HCT116 (cell line): ENCODE measurements at regions not wholly inside any gene's neighbourhood (a gene's known extent, or its start where the extent isn't known, plus 50 kb on each side); places are given as distances from the start of the nearest gene placed in this dataset.

Source experiments
- ATAC-seq: fragments of 200-7000 bp; cut with Tn5 transposase; 2 replicates; pipeline ENCODE4 v1.9.1; 2020; ENCODE audit warnings: mild to moderate bottlenecking, moderate library complexity
- BruUV-seq: library from RNA; stranded (reverse); fragments of 400-500 nt; replicated peaks from 2 replicates; lab custom pipeline; 2021; lab: Mats Ljungman, UMichigan
- CTCF ChIA-PET: fragments of 300-600 bp; sonication (Branson Sonifier 250); formaldehyde crosslinking; loops from one replicate; lab custom pipeline; 2021; ENCODE audit warnings: antibody characterized with exemption; lab: Charles Lee
- POLR2A ChIA-PET: fragments of 300-600, 350-600 bp; sonication (Branson Sonifier 250); formaldehyde crosslinking; loops from one replicate; lab custom pipeline; 2021; ENCODE audit warnings: antibody characterized with exemption; lab: Charles Lee
- RAD21 ChIA-PET, 2 experiments: fragments of 300-600 bp; sonication (Branson Sonifier 250); formaldehyde crosslinking; loops; one replicate each; lab custom pipeline; 2023; ENCODE audit warnings: low total read pairs in 2 of 2; ENCODE audit not compliant: uncharacterized antibody in 2 of 2, unreplicated experiment in 2 of 2, low non-redundant PET in 1 of 2; lab: Charles Lee
- DNase-seq: peaks from one replicate; pipeline ENCODE4 v3.0.0-alpha.2; 2010; ENCODE audit warnings: low read depth, low spot score
- H2AFZ ChIP-seq: fragments of 200-600 bp; shearing (Covaris generic), sonication (generic); 2 replicates; pipeline ENCODE4 v1.6.1; 2017; ENCODE audit warnings: low read depth, mixed run types, mixed read lengths, antibody characterized with exemption, low read length; ENCODE audit not compliant: poor library complexity, severe bottlenecking
- H3K27ac ChIP-seq: 2 replicates; pipeline ENCODE4 v1.5.1; 2012; ENCODE audit warnings: low read depth, low read length
- H3K27me3 ChIP-seq: fragments of 200-600 bp; sonication (generic); 2 replicates; pipeline ENCODE4 v1.6.1; 2016; ENCODE audit warnings: mixed run types, low read length, mixed read lengths; ENCODE audit not compliant: insufficient read depth
- H3K36me3 ChIP-seq, 2 experiments: fragments of 200-500 bp in 1 of 2; fragments of 200-600 bp in 1 of 2; sonication (Bioruptor generic) in 1 of 2; sonication (generic) in 1 of 2; 2 replicates each; pipeline versions ENCODE4 v1.5.1 to v1.6.1; 2014 to 2016; ENCODE audit warnings: low read length in 2 of 2, inconsistent platforms in 1 of 2, mixed read lengths in 1 of 2, mixed run types in 1 of 2; ENCODE audit not compliant: insufficient read depth in 2 of 2, control insufficient read depth in 1 of 2
- H3K4me1 ChIP-seq, 2 experiments: fragments of 200-600 bp in 1 of 2; sonication (generic) in 1 of 2; 2 replicates each; pipeline versions ENCODE4 v1.5.1 to v1.6.1; 2012 to 2017; ENCODE audit warnings: low read length in 2 of 2, inconsistent platforms in 1 of 2, mild to moderate bottlenecking in 1 of 2, mixed read lengths in 1 of 2, mixed run types in 1 of 2, moderate library complexity in 1 of 2; ENCODE audit not compliant: insufficient read depth in 2 of 2, control insufficient read depth in 1 of 2
- H3K4me2 ChIP-seq: fragments of 200-600 bp; sonication (generic); 2 replicates; pipeline ENCODE4 v1.6.1; 2017; ENCODE audit warnings: mixed run types, low read length, mixed read lengths
- H3K4me3 ChIP-seq, 2 experiments: fragments of 200-600 bp in 1 of 2; sonication (generic) in 1 of 2; replicated peaks in 1 of 2; 2 replicates each; pipeline ENCODE4 v1.5.1; 2011 to 2016; ENCODE audit warnings: low read length in 2 of 2, control low read depth in 1 of 2, low read depth in 1 of 2, mild to moderate bottlenecking in 1 of 2, mixed read lengths in 1 of 2, mixed run types in 1 of 2
- H3K79me2 ChIP-seq: fragments of 200-600 bp; sonication (generic); 2 replicates; pipeline ENCODE4 v1.6.1; 2017; ENCODE audit warnings: mild to moderate bottlenecking, mixed run types, low read length, moderate library complexity, mixed read lengths; ENCODE audit not compliant: insufficient read depth
- H3K9ac ChIP-seq: fragments of 200-600 bp; sonication (generic); 2 replicates; pipeline ENCODE4 v1.6.1; 2016; ENCODE audit warnings: low read length, mixed read lengths
- H3K9me2 ChIP-seq: fragments of 200-600 bp; sonication (generic), shearing (Covaris generic); 2 replicates; pipeline ENCODE4 v1.6.1; 2017; ENCODE audit warnings: mixed run types, mild to moderate bottlenecking, moderate library complexity; ENCODE audit not compliant: insufficient read depth
- H3K9me3 ChIP-seq, 2 experiments: fragments of 200-500 bp in 1 of 2; fragments of 200-600 bp in 1 of 2; sonication (Bioruptor generic) in 1 of 2; sonication (generic) in 1 of 2; 2 replicates each; pipeline ENCODE4 v1.6.1; 2014 to 2017; ENCODE audit warnings: low read length in 2 of 2, mixed read lengths in 2 of 2, inconsistent platforms in 1 of 2, low read depth in 1 of 2, mild to moderate bottlenecking in 1 of 2, mixed run types in 1 of 2, moderate library complexity in 1 of 2; ENCODE audit not compliant: control insufficient read depth in 1 of 2, insufficient read depth in 1 of 2
- H4K20me1 ChIP-seq: fragments of 200-600 bp; sonication (generic), shearing (Covaris generic); 2 replicates; pipeline ENCODE4 v1.6.1; 2017; ENCODE audit warnings: mixed run types, mild to moderate bottlenecking, moderate library complexity; ENCODE audit not compliant: insufficient read depth
- ATF3 ChIP-seq: IDR thresholded peaks from 2 replicates; pipeline ENCODE4 v1.6.1; 2012
- CBX3 ChIP-seq: IDR thresholded peaks from 2 replicates; pipeline ENCODE4 v1.6.1; 2012; ENCODE audit warnings: low read depth
- CEBPB ChIP-seq: IDR thresholded peaks from 2 replicates; pipeline ENCODE4 v1.6.1; 2012; ENCODE audit warnings: low read depth
- ELF1 ChIP-seq: IDR thresholded peaks from 2 replicates; pipeline ENCODE4 v1.6.1; 2012; ENCODE audit warnings: low read depth, borderline replicate concordance
- EZH2 ChIP-seq: fragments of 200-600 bp; sonication (generic); IDR thresholded peaks from 2 replicates; pipeline ENCODE4 v1.6.1; 2017; ENCODE audit warnings: antibody characterized with exemption, mixed run types
- MAX ChIP-seq: IDR thresholded peaks from 2 replicates; pipeline ENCODE4 v1.6.1; 2012
- POLR2AphosphoS5 ChIP-seq: IDR thresholded peaks from 2 replicates; pipeline ENCODE4 v1.6.1; 2011; ENCODE audit warnings: mild to moderate bottlenecking, low read depth, low read length, moderate library complexity
- RAD21 ChIP-seq: IDR thresholded peaks from 2 replicates; pipeline ENCODE4 v1.6.1; 2012; ENCODE audit warnings: low read depth, mild to moderate bottlenecking
- SIN3A ChIP-seq: IDR thresholded peaks from 2 replicates; pipeline ENCODE4 v1.6.1; 2012; ENCODE audit warnings: low read depth
- SRF ChIP-seq: IDR thresholded peaks from 2 replicates; pipeline ENCODE4 v1.6.1; 2012; ENCODE audit warnings: low read depth
- TCF7L2 ChIP-seq: IDR thresholded peaks from 2 replicates; pipeline ENCODE4 v1.7.0; 2011; ENCODE audit warnings: borderline replicate concordance, inconsistent platforms; ENCODE audit not compliant: insufficient read depth, insufficient read length; ENCODE audit errors: extremely low read depth
- ZFX ChIP-seq: fragments of 450-650 bp; IDR thresholded peaks from 2 replicates; pipeline ENCODE4 v1.6.1; 2017
- ZNF274 ChIP-seq: fragments of 200-500 bp; sonication (Bioruptor generic); IDR thresholded peaks from 2 replicates; pipeline ENCODE4 v1.6.1; 2014; ENCODE audit warnings: mild to moderate bottlenecking, low read depth, low read length, inconsistent platforms
- intact Hi-C: fragments of 100-400 bp; cut with micrococcal nuclease; formaldehyde crosslinking; loops from 2 replicates; pipeline ENCODE4 v1.10.0; 2022
- TF ChIP-seq, protein P1 (sequence below): IDR thresholded peaks from 2 replicates; pipeline ENCODE4 v1.6.1; 2012; ENCODE audit warnings: low read depth
- TF ChIP-seq, protein P2 (sequence below), 3 experiments: fragments of 200-600 bp in 1 of 3; sonication (generic) in 1 of 3; IDR thresholded peaks in 2 of 3; conservative IDR thresholded peaks in 1 of 3; 2 replicates each; pipeline ENCODE4 v1.5.1; 2012 to 2017; ENCODE audit warnings: low read depth in 2 of 3, low read length in 2 of 3, antibody characterized with exemption in 1 of 3, borderline replicate concordance in 1 of 3, control low read depth in 1 of 3, mild to moderate bottlenecking in 1 of 3, mixed read lengths in 1 of 3, mixed run types in 1 of 3, moderate library complexity in 1 of 3; ENCODE audit not compliant: insufficient read depth in 1 of 3

- no peaks in the 10 kb centered on the region for H4K20me1 ChIP-seq
- no peak overlapping the region for H3K27ac ChIP-seq
- H3K9ac ChIP-seq, result no peak overlapping the region
- DNase-seq (no peak), ATAC-seq (no peak)
- H2AFZ ChIP-seq, result no peak overlapping the region
- no peak overlapping the region for H3K4me3 ChIP-seq
- ChIA-PET CTCF (no interaction called here), POLR2A (no interaction called here), RAD21 (no interaction called here)
- intact Hi-C loops, result no loop called here
- H3K79me2 ChIP-seq, result no peaks in the 10 kb centered on the region
- TF ChIP-seq CBX3, result no peak
- TF ChIP-seq SIN3A, result no peak
- TF ChIP-seq ZNF274, result no peak
- TF ChIP-seq CEBPB, result no peak
- TF ChIP-seq SRF, result no peak
- no peak for TF ChIP-seq TCF7L2
- no peak for TF ChIP-seq MAX
- TF ChIP-seq ZFX, result no peak
- no peak for TF ChIP-seq RAD21
- TF ChIP-seq, protein P1, sequence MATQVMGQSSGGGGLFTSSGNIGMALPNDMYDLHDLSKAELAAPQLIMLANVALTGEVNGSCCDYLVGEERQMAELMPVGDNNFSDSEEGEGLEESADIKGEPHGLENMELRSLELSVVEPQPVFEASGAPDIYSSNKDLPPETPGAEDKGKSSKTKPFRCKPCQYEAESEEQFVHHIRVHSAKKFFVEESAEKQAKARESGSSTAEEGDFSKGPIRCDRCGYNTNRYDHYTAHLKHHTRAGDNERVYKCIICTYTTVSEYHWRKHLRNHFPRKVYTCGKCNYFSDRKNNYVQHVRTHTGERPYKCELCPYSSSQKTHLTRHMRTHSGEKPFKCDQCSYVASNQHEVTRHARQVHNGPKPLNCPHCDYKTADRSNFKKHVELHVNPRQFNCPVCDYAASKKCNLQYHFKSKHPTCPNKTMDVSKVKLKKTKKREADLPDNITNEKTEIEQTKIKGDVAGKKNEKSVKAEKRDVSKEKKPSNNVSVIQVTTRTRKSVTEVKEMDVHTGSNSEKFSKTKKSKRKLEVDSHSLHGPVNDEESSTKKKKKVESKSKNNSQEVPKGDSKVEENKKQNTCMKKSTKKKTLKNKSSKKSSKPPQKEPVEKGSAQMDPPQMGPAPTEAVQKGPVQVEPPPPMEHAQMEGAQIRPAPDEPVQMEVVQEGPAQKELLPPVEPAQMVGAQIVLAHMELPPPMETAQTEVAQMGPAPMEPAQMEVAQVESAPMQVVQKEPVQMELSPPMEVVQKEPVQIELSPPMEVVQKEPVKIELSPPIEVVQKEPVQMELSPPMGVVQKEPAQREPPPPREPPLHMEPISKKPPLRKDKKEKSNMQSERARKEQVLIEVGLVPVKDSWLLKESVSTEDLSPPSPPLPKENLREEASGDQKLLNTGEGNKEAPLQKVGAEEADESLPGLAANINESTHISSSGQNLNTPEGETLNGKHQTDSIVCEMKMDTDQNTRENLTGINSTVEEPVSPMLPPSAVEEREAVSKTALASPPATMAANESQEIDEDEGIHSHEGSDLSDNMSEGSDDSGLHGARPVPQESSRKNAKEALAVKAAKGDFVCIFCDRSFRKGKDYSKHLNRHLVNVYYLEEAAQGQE, result no peak
- TF ChIP-seq ELF1, result no peak
- no peak for TF ChIP-seq ATF3
- TF ChIP-seq EZH2, result no peak
- TF ChIP-seq POLR2AphosphoS5, result no peak
- TF ChIP-seq, protein P2, sequence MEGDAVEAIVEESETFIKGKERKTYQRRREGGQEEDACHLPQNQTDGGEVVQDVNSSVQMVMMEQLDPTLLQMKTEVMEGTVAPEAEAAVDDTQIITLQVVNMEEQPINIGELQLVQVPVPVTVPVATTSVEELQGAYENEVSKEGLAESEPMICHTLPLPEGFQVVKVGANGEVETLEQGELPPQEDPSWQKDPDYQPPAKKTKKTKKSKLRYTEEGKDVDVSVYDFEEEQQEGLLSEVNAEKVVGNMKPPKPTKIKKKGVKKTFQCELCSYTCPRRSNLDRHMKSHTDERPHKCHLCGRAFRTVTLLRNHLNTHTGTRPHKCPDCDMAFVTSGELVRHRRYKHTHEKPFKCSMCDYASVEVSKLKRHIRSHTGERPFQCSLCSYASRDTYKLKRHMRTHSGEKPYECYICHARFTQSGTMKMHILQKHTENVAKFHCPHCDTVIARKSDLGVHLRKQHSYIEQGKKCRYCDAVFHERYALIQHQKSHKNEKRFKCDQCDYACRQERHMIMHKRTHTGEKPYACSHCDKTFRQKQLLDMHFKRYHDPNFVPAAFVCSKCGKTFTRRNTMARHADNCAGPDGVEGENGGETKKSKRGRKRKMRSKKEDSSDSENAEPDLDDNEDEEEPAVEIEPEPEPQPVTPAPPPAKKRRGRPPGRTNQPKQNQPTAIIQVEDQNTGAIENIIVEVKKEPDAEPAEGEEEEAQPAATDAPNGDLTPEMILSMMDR (IDR thresholded peaks at IDR 0.05 in 2 of 3, conservative IDR thresholded peaks at IDR 0.05 in 1 of 3; ENCODE audit: borderline replicate concordance in 1 of 3, insufficient read depth in 1 of 3, low read depth in 2 of 3, low read length in 2 of 3), result no peak
- no peaks in the 10 kb centered on the region; a peak in 1 of 4 replicates for H3K9me3 ChIP-seq
- no peaks in the 10 kb centered on the region for H3K27me3 ChIP-seq
- no peaks in the 10 kb centered on the region for H3K36me3 ChIP-seq
- H3K4me2 ChIP-seq, result no peak overlapping the region
- no peaks in the 10 kb centered on the region for H3K9me2 ChIP-seq
- no TSS peak for BruUV-seq
- no peaks in the 10 kb centered on the region for H3K4me1 ChIP-seq
Measured at GRCh38 chr9:13718539-13718938, 439.0 kb upstream of the MPDZ start.
